B cell (primary cell): ENCODE measurements at regions not wholly inside any gene's neighbourhood (a gene's known extent, or its start where the extent isn't known, plus 50 kb on each side); places are given as distances from the start of the nearest gene placed in this dataset.

Source experiments
- ATAC-seq: fragments of 200-7000 bp; cut with Tn5 transposase; one replicate; pipeline ENCODE4 v1.10.0; 2021; ENCODE audit warnings: low read depth, mild to moderate bottlenecking, moderate number of reproducible peaks, moderate library complexity
- CTCF ChIA-PET: fragments of 350-600 bp; sonication (Branson Sonifier 250); formaldehyde crosslinking; loops from one replicate; lab custom pipeline; 2021; ENCODE audit warnings: antibody characterized with exemption, inconsistent platforms; lab: Charles Lee
- POLR2A ChIA-PET: fragments of 350-600 bp; sonication (Branson Sonifier 250); formaldehyde crosslinking; loops from one replicate; lab custom pipeline; 2021; ENCODE audit warnings: antibody characterized with exemption; lab: Charles Lee
- DNase-seq: peaks from one replicate; pipeline ENCODE4 v3.0.0; 2013
- H2AFZ ChIP-seq: 2 replicates; pipeline ENCODE4 v1.6.1; 2012; ENCODE audit warnings: mild to moderate bottlenecking, low read depth, low read length; ENCODE audit not compliant: insufficient read depth, poor library complexity, severe bottlenecking
- H3K27ac ChIP-seq, 2 donors: 1 replicate in 1 of 2; 2 replicates in 1 of 2; pipeline ENCODE4 v1.5.1; 2012 to 2013; ENCODE audit warnings: low read length in 2 of 2, mild to moderate bottlenecking in 2 of 2, moderate library complexity in 1 of 2
- H3K27me3 ChIP-seq, 4 experiments: fragments of 200-600 bp in 1 of 4; sonication (generic) in 1 of 4; replicated peaks in 1 of 4; 1 replicate in 2 of 4; 2 replicates in 2 of 4; pipeline versions ENCODE4 v1.6.1 to v1.7.0; 2013 to 2016; ENCODE audit warnings: low read length in 3 of 4, mild to moderate bottlenecking in 2 of 4, mixed read lengths in 1 of 4, moderate library complexity in 1 of 4; ENCODE audit not compliant: insufficient read depth in 4 of 4, control insufficient read depth in 3 of 4; ENCODE audit errors: control extremely low read depth in 1 of 4
- H3K36me3 ChIP-seq, 2 experiments: replicated peaks in 1 of 2; 1 replicate in 1 of 2; 2 replicates in 1 of 2; pipeline versions ENCODE4 v1.6.1 to v1.7.1; 2013; ENCODE audit warnings: low read length in 1 of 2; ENCODE audit not compliant: insufficient read depth in 2 of 2, control insufficient read depth in 1 of 2; ENCODE audit errors: control extremely low read depth in 1 of 2, extremely low read depth in 1 of 2
- H3K4me1 ChIP-seq, 2 donors: fragments of 200-600 bp in 1 of 2; sonication (generic) in 1 of 2; 1 replicate in 1 of 2; 2 replicates in 1 of 2; pipeline versions ENCODE4 v1.5.1 to v1.6.1; 2013 to 2017; ENCODE audit warnings: low read length in 2 of 2; ENCODE audit not compliant: control insufficient read depth in 2 of 2, insufficient read depth in 2 of 2
- H3K4me2 ChIP-seq: replicated peaks from 2 replicates; pipeline ENCODE3; 2012; ENCODE audit warnings: mild to moderate bottlenecking, low read depth, low read length; ENCODE audit not compliant: poor library complexity, severe bottlenecking
- H3K4me3 ChIP-seq, 5 experiments: fragments of 200-600 bp in 1 of 5; sonication (generic) in 1 of 5; 1 replicate in 3 of 5; 2 replicates in 2 of 5; pipeline versions ENCODE4 v1.5.1 to v1.7.0; 2011 to 2016; ENCODE audit warnings: low read length in 4 of 5, mild to moderate bottlenecking in 4 of 5, low read depth in 2 of 5, control low read depth in 1 of 5, moderate library complexity in 1 of 5; ENCODE audit not compliant: insufficient read depth in 1 of 5; ENCODE audit errors: control extremely low read depth in 1 of 5, extremely low read depth in 1 of 5
- H3K79me2 ChIP-seq: fragments of 200-600 bp; sonication (generic); one replicate; pipeline ENCODE4 v1.6.0; 2016; ENCODE audit warnings: low read length; ENCODE audit not compliant: control insufficient read depth, insufficient read depth
- H3K9ac ChIP-seq: fragments of 200-600 bp; sonication (generic); 2 replicates; pipeline ENCODE4 v1.6.1; 2017; ENCODE audit warnings: mild to moderate bottlenecking, low read length, moderate library complexity
- H3K9me3 ChIP-seq, 3 donors: one replicate each; pipeline versions ENCODE4 v1.6.1 to v1.7.1; 2013; ENCODE audit warnings: low read length in 2 of 3; ENCODE audit not compliant: control insufficient read depth in 2 of 3, insufficient read depth in 1 of 3; ENCODE audit errors: control extremely low read depth in 1 of 3
- H4K20me1 ChIP-seq: 2 replicates; pipeline ENCODE4 v1.6.0; 2012; ENCODE audit warnings: mild to moderate bottlenecking, low read length; ENCODE audit not compliant: insufficient read depth, control insufficient read depth, poor library complexity, severe bottlenecking
- H3K27ac Mint-ChIP-seq: one replicate; pipeline ENCODE4 v1.8.0; 2021; ENCODE audit warnings: mixed read lengths
- H3K27me3 Mint-ChIP-seq: one replicate; pipeline ENCODE4 v1.8.0; 2021; ENCODE audit warnings: mixed read lengths
- H3K4me1 Mint-ChIP-seq: one replicate; pipeline ENCODE4 v1.8.0; 2021; ENCODE audit warnings: mixed read lengths
- H3K4me3 Mint-ChIP-seq: one replicate; pipeline ENCODE4 v1.8.0; 2021; ENCODE audit warnings: mixed read lengths
- H3K9me3 Mint-ChIP-seq: one replicate; pipeline ENCODE4 v1.8.0; 2022; ENCODE audit warnings: mixed read lengths; ENCODE audit not compliant: insufficient read depth
- EZH2 ChIP-seq: IDR thresholded peaks from 2 replicates; pipeline ENCODE4 v1.6.1; 2012; ENCODE audit warnings: borderline replicate concordance, low read depth, mild to moderate bottlenecking, moderate library complexity, low read length; ENCODE audit not compliant: insufficient read depth, poor library complexity, severe bottlenecking
- WGBS: methylation state at CpG from one replicate; pipeline ENCODE4 v1.1.5; 2013; ENCODE audit warnings: missing lambda C conversion rate; ENCODE audit not compliant: insufficient coverage; 5-methylcytosine and 5-hydroxymethylcytosine counted together
- intact Hi-C: fragments of 100-400 bp; cut with micrococcal nuclease; formaldehyde crosslinking; loops from one replicate; pipeline ENCODE4 v1.10.0; 2022
- TF ChIP-seq, protein P1 (sequence below): fragments of 200-600 bp; IDR thresholded peaks from one replicate; pipeline ENCODE4 v1.8.0; 2022; ENCODE audit warnings: antibody characterized with exemption, mild to moderate bottlenecking

DNA sequence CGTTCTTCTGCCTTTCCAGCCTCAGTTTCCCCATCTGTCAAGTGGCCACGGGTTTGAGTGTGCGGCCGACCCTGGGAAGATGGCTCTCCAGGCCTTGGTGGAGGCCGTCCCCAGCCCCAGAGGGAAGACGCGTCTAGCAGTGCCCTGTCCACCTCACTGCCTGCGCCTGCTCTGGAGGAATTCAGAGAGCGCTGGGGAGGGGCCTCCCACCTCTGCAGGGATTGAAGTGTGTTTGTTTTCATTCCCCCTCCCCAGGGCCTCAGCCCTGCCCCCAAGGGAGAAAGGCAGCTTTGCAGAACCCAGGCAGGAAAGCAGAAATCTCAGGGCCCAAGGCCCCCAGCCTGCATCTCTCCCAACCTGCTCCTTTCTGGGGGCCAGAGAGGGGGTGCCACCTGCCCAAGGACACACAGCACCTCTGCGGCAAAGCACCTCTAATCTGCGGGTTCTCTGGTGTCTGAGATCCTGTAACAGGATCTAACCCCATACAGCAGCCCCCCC, 91.0 kb downstream of the MICALL2 start:
- H2AFZ ChIP-seq = no peak overlapping the region
- peaks cover 0 to 49% (median 2%) of the 10 kb centered on the region in 3 donors for H3K9me3 ChIP-seq
- H3K9ac ChIP-seq = no peak overlapping the region
- POLR2A ChIA-PET = no interaction called here
- H3K27ac ChIP-seq = no peak overlapping the region
- H3K79me2 ChIP-seq = no peaks in the 10 kb centered on the region
- peaks cover 0 to 12% of the 10 kb centered on the region in 2 donors for H3K4me1 ChIP-seq
- WGBS = 43% methylated on average over 10 of the region's 11 CpGs
- peak overlapping the region; percentile 58 for H3K4me2 ChIP-seq
- H3K27me3 ChIP-seq = peaks cover 0 to 49% (median 15%) of the 10 kb centered on the region in 4 experiments
- TF ChIP-seq, protein P1, sequence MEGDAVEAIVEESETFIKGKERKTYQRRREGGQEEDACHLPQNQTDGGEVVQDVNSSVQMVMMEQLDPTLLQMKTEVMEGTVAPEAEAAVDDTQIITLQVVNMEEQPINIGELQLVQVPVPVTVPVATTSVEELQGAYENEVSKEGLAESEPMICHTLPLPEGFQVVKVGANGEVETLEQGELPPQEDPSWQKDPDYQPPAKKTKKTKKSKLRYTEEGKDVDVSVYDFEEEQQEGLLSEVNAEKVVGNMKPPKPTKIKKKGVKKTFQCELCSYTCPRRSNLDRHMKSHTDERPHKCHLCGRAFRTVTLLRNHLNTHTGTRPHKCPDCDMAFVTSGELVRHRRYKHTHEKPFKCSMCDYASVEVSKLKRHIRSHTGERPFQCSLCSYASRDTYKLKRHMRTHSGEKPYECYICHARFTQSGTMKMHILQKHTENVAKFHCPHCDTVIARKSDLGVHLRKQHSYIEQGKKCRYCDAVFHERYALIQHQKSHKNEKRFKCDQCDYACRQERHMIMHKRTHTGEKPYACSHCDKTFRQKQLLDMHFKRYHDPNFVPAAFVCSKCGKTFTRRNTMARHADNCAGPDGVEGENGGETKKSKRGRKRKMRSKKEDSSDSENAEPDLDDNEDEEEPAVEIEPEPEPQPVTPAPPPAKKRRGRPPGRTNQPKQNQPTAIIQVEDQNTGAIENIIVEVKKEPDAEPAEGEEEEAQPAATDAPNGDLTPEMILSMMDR = no peak
- no peak for TF ChIP-seq EZH2
- no peaks in the 10 kb centered on the region for H4K20me1 ChIP-seq
- ATAC-seq (no peak), DNase-seq (no peak)
- H3K9me3 Mint-ChIP-seq = peaks cover 10% of the 10 kb centered on the region
- H3K27ac Mint-ChIP-seq = no peak overlapping the region
- H3K27me3 Mint-ChIP-seq = peaks cover 54% of the 10 kb centered on the region
- peaks cover 6% of the 10 kb centered on the region for H3K4me1 Mint-ChIP-seq
- no peak overlapping the region for H3K4me3 Mint-ChIP-seq
- intact Hi-C loops = no loop called here
- H3K36me3 ChIP-seq = no peaks in the 10 kb centered on the region
- H3K4me3 ChIP-seq = no peak overlapping the region
- CTCF ChIA-PET = no interaction called here

- ATAC-seq (peak; percentile 43), DNase-seq (peak; percentile 31)
- H3K9ac ChIP-seq = peak overlapping the region; percentile 11
- peaks cover 56% of the 10 kb centered on the region for H3K27me3 Mint-ChIP-seq
- CTCF ChIA-PET = no interaction called here
- no peaks in the 10 kb centered on the region for H4K20me1 ChIP-seq
- H3K4me1 ChIP-seq = peaks cover 0 to 12% of the 10 kb centered on the region in 2 donors
- no peak overlapping the region for H3K27ac ChIP-seq
- TF ChIP-seq, protein P1 = no peak
- TF ChIP-seq EZH2 = no peak
- H2AFZ ChIP-seq = peak overlapping the region; percentile 51
- no peak overlapping the region for H3K27ac Mint-ChIP-seq
- peaks cover 6% of the 10 kb centered on the region for H3K4me1 Mint-ChIP-seq
- no peaks in the 10 kb centered on the region for H3K79me2 ChIP-seq
- POLR2A ChIA-PET = no interaction called here
- WGBS = 6% methylated on average over 69 of the region's 74 CpGs
- H3K9me3 ChIP-seq = peaks cover 0 to 42% (median 2%) of the 10 kb centered on the region in 3 donors
- H3K4me3 Mint-ChIP-seq = no peak overlapping the region
- intact Hi-C loops = no loop called here
- no peaks in the 10 kb centered on the region for H3K36me3 ChIP-seq
- H3K4me2 ChIP-seq = peak overlapping the region; percentile 58
- H3K27me3 ChIP-seq = peaks cover 0 to 49% (median 15%) of the 10 kb centered on the region in 4 experiments
- H3K9me3 Mint-ChIP-seq = peaks cover 7% of the 10 kb centered on the region
- H3K4me3 ChIP-seq = no peak overlapping the region
Measured at GRCh38 chr7:1368682-1369571, 90.3 kb downstream of the MICALL2 start.
